ENCODE measurements at regions not wholly inside any gene's neighbourhood (a gene's known extent, or its start where the extent isn't known, plus 50 kb on each side); places are given as distances from the start of the nearest gene placed in this dataset.

- TF ChIP-seq POLR2A (IDR thresholded peaks at IDR 0.05) (no peak), CTCF (IDR thresholded peaks at IDR 0.05) (no peak)
These were observed 188.0 kb upstream of the CTAGE1 start for GRCh38 chr18:22605736-22606135.

Measured in adrenal gland (tissue), 5 donors.